ENCODE measurements at regions not wholly inside any gene's neighbourhood (a gene's known extent, or its start where the extent isn't known, plus 50 kb on each side); places are given as distances from the start of the nearest gene placed in this dataset.
A peak's percentile ranks its signal among the peaks of the same experiment; 100 is the strongest.
"Not testable (repeated sequence)": the region's sequence is repeated elsewhere in the genome, so short reads cannot be mapped to it uniquely, and the experiment has no call there.

GRCh38 chr14:43356979-43357545 is 1150.0 kb downstream of the FSCB start:
- TF ChIP-seq, protein P1, sequence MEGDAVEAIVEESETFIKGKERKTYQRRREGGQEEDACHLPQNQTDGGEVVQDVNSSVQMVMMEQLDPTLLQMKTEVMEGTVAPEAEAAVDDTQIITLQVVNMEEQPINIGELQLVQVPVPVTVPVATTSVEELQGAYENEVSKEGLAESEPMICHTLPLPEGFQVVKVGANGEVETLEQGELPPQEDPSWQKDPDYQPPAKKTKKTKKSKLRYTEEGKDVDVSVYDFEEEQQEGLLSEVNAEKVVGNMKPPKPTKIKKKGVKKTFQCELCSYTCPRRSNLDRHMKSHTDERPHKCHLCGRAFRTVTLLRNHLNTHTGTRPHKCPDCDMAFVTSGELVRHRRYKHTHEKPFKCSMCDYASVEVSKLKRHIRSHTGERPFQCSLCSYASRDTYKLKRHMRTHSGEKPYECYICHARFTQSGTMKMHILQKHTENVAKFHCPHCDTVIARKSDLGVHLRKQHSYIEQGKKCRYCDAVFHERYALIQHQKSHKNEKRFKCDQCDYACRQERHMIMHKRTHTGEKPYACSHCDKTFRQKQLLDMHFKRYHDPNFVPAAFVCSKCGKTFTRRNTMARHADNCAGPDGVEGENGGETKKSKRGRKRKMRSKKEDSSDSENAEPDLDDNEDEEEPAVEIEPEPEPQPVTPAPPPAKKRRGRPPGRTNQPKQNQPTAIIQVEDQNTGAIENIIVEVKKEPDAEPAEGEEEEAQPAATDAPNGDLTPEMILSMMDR (IDR thresholded peaks at IDR 0.05): no peak
- peaks cover 0 to 6% of the 10 kb centered on the region in 2 donors for H3K9me3 ChIP-seq
- no peak overlapping the region for H3K4me3 ChIP-seq
- no peaks in the 10 kb centered on the region for H3K4me1 ChIP-seq
- ATAC-seq (no peak), DNase-seq (peak in 1 of 4 donors; percentile 27)
- no peaks in the 10 kb centered on the region for H3K27me3 ChIP-seq
- intact Hi-C loops (cut with DNase I): no loop called here
- H3K27ac ChIP-seq: no peak overlapping the region
- H3K36me3 ChIP-seq: no peaks in the 10 kb centered on the region

DNA sequence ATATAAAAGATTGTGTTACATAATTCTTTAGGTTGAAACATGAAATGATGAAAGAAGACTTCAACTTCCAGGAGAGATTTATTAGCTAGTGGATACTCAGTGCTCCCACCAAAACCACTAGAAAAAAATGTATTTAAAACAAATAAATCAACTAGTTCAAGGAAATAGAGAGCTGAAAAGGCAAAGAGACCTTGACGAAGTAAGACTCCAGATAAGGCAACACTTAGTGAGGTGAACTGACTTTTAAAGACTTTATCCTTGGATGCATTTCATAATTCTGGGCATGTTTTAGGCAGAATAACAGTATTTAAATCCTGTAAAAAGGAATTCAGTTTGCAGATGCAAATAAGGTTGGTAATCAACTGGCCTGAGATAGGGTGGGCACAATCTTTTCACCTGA is 1150.7 kb downstream of the FSCB start:
- no peak for ATAC-seq
- no peak for DNase-seq
- TF ChIP-seq, protein P1 (IDR thresholded peaks at IDR 0.05): no peak

GRCh38 chr14:43341921-43342320 is 1165.2 kb downstream of the FSCB start:
- Histone ChIP-seq H3K4me3 (no peak overlapping the region), H3K9me3 (peaks cover 0 to 20% of the 10 kb centered on the region in 2 donors), H3K27me3 (no peaks in the 10 kb centered on the region), H3K27ac (no peak overlapping the region), H3K36me3 (no peaks in the 10 kb centered on the region), H3K4me1 (no peaks in the 10 kb centered on the region)
- ATAC-seq (no peak), DNase-seq (no peak)
- TF ChIP-seq, protein P1 (IDR thresholded peaks at IDR 0.05): no peak
- intact Hi-C loops (cut with DNase I): no loop called here

More for the DNA sequence above, 1150.7 kb downstream of the FSCB start:
- no peaks in the 10 kb centered on the region for H3K4me1 ChIP-seq
- H3K27ac ChIP-seq: no peak overlapping the region
- no peaks in the 10 kb centered on the region for H3K27me3 ChIP-seq
- H3K4me3 ChIP-seq: no peak overlapping the region
- H3K9me3 ChIP-seq: peaks cover 0 to 6% of the 10 kb centered on the region in 2 donors
- no peaks in the 10 kb centered on the region for H3K36me3 ChIP-seq
- intact Hi-C loops (cut with DNase I): no loop called here

DNA sequence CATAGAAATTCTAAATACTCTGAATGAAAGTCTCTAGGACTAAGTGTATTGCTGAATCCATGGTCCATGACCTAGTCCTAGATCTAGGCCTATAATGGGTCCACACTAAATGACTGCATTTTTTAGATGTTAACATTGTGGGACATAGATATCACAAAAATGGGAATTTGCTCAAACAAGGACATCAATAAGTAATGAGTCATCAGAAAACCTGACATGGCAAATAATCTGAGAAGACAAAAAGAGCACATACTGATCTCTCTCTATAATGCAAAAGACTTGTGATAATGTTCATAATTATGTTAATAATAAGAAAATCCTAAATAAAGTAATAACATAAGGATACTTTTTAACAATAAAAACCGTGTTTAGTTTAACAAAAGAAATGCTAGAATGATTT is 1168.4 kb downstream of the FSCB start:
- H3K27ac ChIP-seq: no peak overlapping the region
- H3K9me3 ChIP-seq: no peaks in the 10 kb centered on the region
- H3K4me1 ChIP-seq: no peaks in the 10 kb centered on the region
- DNase-seq (no peak), ATAC-seq (no peak)
- H3K4me3 ChIP-seq: no peak overlapping the region
- intact Hi-C loops (cut with DNase I): no loop called here
- TF ChIP-seq, protein P1 (IDR thresholded peaks at IDR 0.05): no peak
- H3K27me3 ChIP-seq: no peaks in the 10 kb centered on the region
- H3K36me3 ChIP-seq: no peaks in the 10 kb centered on the region

DNA sequence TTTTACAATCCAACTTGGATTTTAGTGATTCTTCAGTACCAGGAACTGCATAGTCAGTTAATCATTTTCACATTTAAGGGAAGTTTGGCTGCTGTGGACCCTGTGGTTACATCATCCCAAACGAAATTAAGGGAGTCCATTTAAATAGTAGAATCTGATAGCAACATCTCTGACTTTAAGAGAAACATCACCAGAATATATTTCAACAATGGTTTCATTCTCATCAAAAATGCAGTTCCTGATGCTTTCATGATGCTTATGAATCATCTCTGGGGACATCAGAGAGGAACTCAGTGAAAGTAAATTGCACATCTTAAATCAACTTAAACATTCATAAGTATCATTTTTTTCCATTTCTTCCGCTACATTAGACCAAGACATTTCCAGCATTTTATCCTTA is 1170.7 kb downstream of the FSCB start:
- intact Hi-C loops (cut with DNase I): no loop called here
- Histone ChIP-seq H3K27ac (no peak overlapping the region), H3K4me1 (no peaks in the 10 kb centered on the region), H3K36me3 (no peaks in the 10 kb centered on the region), H3K4me3 (no peak overlapping the region), H3K27me3 (no peaks in the 10 kb centered on the region), H3K9me3 (peaks cover 0 to 2% of the 10 kb centered on the region in 2 donors)
- ATAC-seq (no peak), DNase-seq (no peak)
- TF ChIP-seq, protein P1 (IDR thresholded peaks at IDR 0.05): no peak

GRCh38 chr14:43326501-43327407 is 1180.3 kb downstream of the FSCB start:
- ATAC-seq; H3K4me1 ChIP-seq; H3K27me3 ChIP-seq; H3K27ac ChIP-seq; H3K4me3 ChIP-seq; H3K36me3 ChIP-seq; intact Hi-C loops (cut with DNase I): not testable (repeated sequence)
- DNase-seq: peak in 1 of 4 donors; percentile 64
- peaks cover 0 to 15% of the 10 kb centered on the region in 2 donors for H3K9me3 ChIP-seq
